ENCODE measurements at regions not wholly inside any gene's neighbourhood (a gene's known extent, or its start where the extent isn't known, plus 50 kb on each side); places are given as distances from the start of the nearest gene placed in this dataset.

- Histone ChIP-seq H3K9me3 (no peaks in the 10 kb centered on the region), H3K27ac (no peak overlapping the region), H3K4me1 (peaks cover 0 to 17% (median 4%) of the 10 kb centered on the region in 4 donors), H3K27me3 (no peaks in the 10 kb centered on the region), H3K36me3 (no peaks in the 10 kb centered on the region), H3K4me3 (no peak overlapping the region)
- no peak for DNase-seq
- TF ChIP-seq POLR2AphosphoS5 (IDR thresholded peaks at IDR 0.05) (no peak), POLR2A (IDR thresholded peaks at IDR 0.05) (no peak), EP300 (IDR thresholded peaks at IDR 0.05) (no peak), CTCF (IDR thresholded peaks at IDR 0.05) (no peak)
- intact Hi-C loops (cut with DNase I; ENCODE audit: low total_unique reads): no loop called here
- WGBS, 5 donors: 66 to 79% (median 73%) methylated on average over 7 of the region's 7 CpGs
Observed at GRCh38 chr18:8944871-8945245, 157.6 kb upstream of the NDUFV2 start.

GRCh38 chr18:8945514-8945913 is 157.0 kb upstream of the NDUFV2 start:
- Histone ChIP-seq H3K4me1 (peaks cover 0 to 17% (median 4%) of the 10 kb centered on the region in 4 donors), H3K4me3 (no peak overlapping the region), H3K27me3 (no peaks in the 10 kb centered on the region), H3K27ac (no peak overlapping the region), H3K9me3 (no peaks in the 10 kb centered on the region), H3K36me3 (no peaks in the 10 kb centered on the region)
- TF ChIP-seq CTCF (IDR thresholded peaks at IDR 0.05): no peak
- no peak for TF ChIP-seq EP300 (IDR thresholded peaks at IDR 0.05)
- TF ChIP-seq POLR2AphosphoS5 (IDR thresholded peaks at IDR 0.05): no peak
- no peak for TF ChIP-seq POLR2A (IDR thresholded peaks at IDR 0.05)
- intact Hi-C loops (cut with DNase I; ENCODE audit: low total_unique reads): no loop called here
- 43 to 50% (median 45%) methylated on average over 2 of the region's 2 CpGs for WGBS, 5 donors
- DNase-seq: no peak

- intact Hi-C loops (cut with DNase I; ENCODE audit: low total_unique reads): no loop called here
- TF ChIP-seq POLR2AphosphoS5 (IDR thresholded peaks at IDR 0.05) (no peak), CTCF (IDR thresholded peaks at IDR 0.05) (no peak), EP300 (IDR thresholded peaks at IDR 0.05) (no peak), POLR2A (IDR thresholded peaks at IDR 0.05) (no peak)
- no peaks in the 10 kb centered on the region for H3K9me3 ChIP-seq
- H3K36me3 ChIP-seq: no peaks in the 10 kb centered on the region
- no peaks in the 10 kb centered on the region for H3K27me3 ChIP-seq
- no peak for DNase-seq
- 80 to 95% (median 86%) methylated on average over 5 of the region's 5 CpGs for WGBS, 5 donors
- H3K27ac ChIP-seq: no peak overlapping the region
- H3K4me3 ChIP-seq: no peak overlapping the region
- H3K4me1 ChIP-seq: peaks cover 0 to 17% (median 4%) of the 10 kb centered on the region in 4 donors
Observed at GRCh38 chr18:8946066-8946838, 156.2 kb upstream of the NDUFV2 start.

GRCh38 chr18:8947566-8947965 is 154.9 kb upstream of the NDUFV2 start:
- no peaks in the 10 kb centered on the region for H3K36me3 ChIP-seq
- no peak for TF ChIP-seq EP300 (IDR thresholded peaks at IDR 0.05)
- no peak for TF ChIP-seq CTCF (IDR thresholded peaks at IDR 0.05)
- no peak for TF ChIP-seq POLR2AphosphoS5 (IDR thresholded peaks at IDR 0.05)
- no peak for TF ChIP-seq POLR2A (IDR thresholded peaks at IDR 0.05)
- WGBS, 5 donors: 64 to 67% (median 65%) methylated on average over 6 of the region's 6 CpGs
- no peak overlapping the region for H3K4me3 ChIP-seq
- DNase-seq: no peak
- peaks cover 0 to 17% (median 4%) of the 10 kb centered on the region in 4 donors for H3K4me1 ChIP-seq
- intact Hi-C loops (cut with DNase I; ENCODE audit: low total_unique reads): no loop called here
- H3K9me3 ChIP-seq: no peaks in the 10 kb centered on the region
- H3K27ac ChIP-seq: peak overlapping the region in 1 of 5 donors; percentile 43
- no peaks in the 10 kb centered on the region for H3K27me3 ChIP-seq
